Gastroesophageal sphincter (tissue), 4 donors: ENCODE measurements at regions not wholly inside any gene's neighbourhood (a gene's known extent, or its start where the extent isn't known, plus 50 kb on each side); places are given as distances from the start of the nearest gene placed in this dataset.

ENCODE experiments used
- ATAC-seq: fragments of 150-250 bp; one replicate; pipeline ENCODE4 v1.9.1; 2016; ENCODE audit warnings: mild to moderate bottlenecking, moderate library complexity
- H3K27ac ChIP-seq, 4 donors: fragments of 200-600 bp; sonication (generic) in 3 of 4; 1 replicate in 3 of 4; 2 replicates in 1 of 4; pipeline ENCODE4 v1.5.1; 2016 to 2019
- H3K27me3 ChIP-seq: fragments of 200-600 bp; sonication (generic); one replicate; pipeline ENCODE4 v1.5.1; 2019
- H3K36me3 ChIP-seq, 2 donors: fragments of 200-600 bp; sonication (generic); one replicate each; pipeline ENCODE4 v1.5.1; 2019; ENCODE audit warnings: control low read depth in 1 of 2
- H3K4me1 ChIP-seq, 3 donors: fragments of 200-600 bp; sonication (generic); 1 replicate in 2 of 3; 2 replicates in 1 of 3; pipeline ENCODE4 v1.5.1; 2016 to 2019; ENCODE audit warnings: control low read depth in 2 of 3
- H3K4me3 ChIP-seq, 2 donors: fragments of 200-600 bp; sonication (generic); one replicate each; pipeline ENCODE4 v1.5.1; 2019; ENCODE audit warnings: mild to moderate bottlenecking in 1 of 2, moderate library complexity in 1 of 2
- H3K9me3 ChIP-seq, 3 donors: fragments of 200-600 bp; sonication (generic); one replicate each; pipeline ENCODE4 v1.5.1; 2017 to 2019; ENCODE audit warnings: control low read depth in 2 of 3
- CTCF ChIP-seq, 4 experiments: fragments of 200-600 bp in 2 of 4; fragments of 450-650 bp in 2 of 4; sonication (generic) in 1 of 4; IDR thresholded peaks; one replicate each; pipeline ENCODE4 v1.5.1; 2017 to 2019; ENCODE audit warnings: antibody characterized with exemption in 4 of 4, mild to moderate bottlenecking in 2 of 4, moderate library complexity in 2 of 4
- EP300 ChIP-seq: sonication (generic); formaldehyde crosslinking; IDR thresholded peaks from one replicate; pipeline ENCODE4 v1.6.1; 2017; ENCODE audit warnings: antibody characterized with exemption, mild to moderate bottlenecking
- POLR2A ChIP-seq, 2 donors: fragments of 450-650 bp; IDR thresholded peaks; one replicate each; pipeline ENCODE4 v1.6.1; 2017; ENCODE audit warnings: antibody characterized with exemption in 2 of 2, mild to moderate bottlenecking in 2 of 2, moderate library complexity in 1 of 2
- POLR2AphosphoS5 ChIP-seq: sonication (generic); formaldehyde crosslinking; IDR thresholded peaks from one replicate; pipeline ENCODE4 v1.6.1; 2017; ENCODE audit warnings: antibody characterized with exemption
- WGBS, 2 donors: methylation state at CpG; one replicate each; pipeline ENCODE4 v1.1.5; 2018; ENCODE audit warnings: low coverage in 1 of 2; 5-methylcytosine and 5-hydroxymethylcytosine counted together

- WGBS, 2 donors = 17 to 31% methylated on average over 6 to 8 of the region's 8 CpGs
- no peaks in the 10 kb centered on the region for H3K27me3 ChIP-seq
- ATAC-seq = no peak
- H3K4me1 ChIP-seq = peaks cover 0 to 27% (median 12%) of the 10 kb centered on the region in 3 donors
- TF ChIP-seq EP300 = no peak
- no peak for TF ChIP-seq CTCF (IDR thresholded peaks at IDR 0.05)
- no peak for TF ChIP-seq POLR2A (IDR thresholded peaks at IDR 0.05)
- no peak for TF ChIP-seq POLR2AphosphoS5
- no peaks in the 10 kb centered on the region for H3K9me3 ChIP-seq
- H3K4me3 ChIP-seq = no peak overlapping the region
- H3K27ac ChIP-seq = peak overlapping the region; percentile 24 to 78 (median 74)
- H3K36me3 ChIP-seq = no peaks in the 10 kb centered on the region
These were observed 98.7 kb upstream of the NFIA start for GRCh38 chr1:60983701-60984061.

DNA sequence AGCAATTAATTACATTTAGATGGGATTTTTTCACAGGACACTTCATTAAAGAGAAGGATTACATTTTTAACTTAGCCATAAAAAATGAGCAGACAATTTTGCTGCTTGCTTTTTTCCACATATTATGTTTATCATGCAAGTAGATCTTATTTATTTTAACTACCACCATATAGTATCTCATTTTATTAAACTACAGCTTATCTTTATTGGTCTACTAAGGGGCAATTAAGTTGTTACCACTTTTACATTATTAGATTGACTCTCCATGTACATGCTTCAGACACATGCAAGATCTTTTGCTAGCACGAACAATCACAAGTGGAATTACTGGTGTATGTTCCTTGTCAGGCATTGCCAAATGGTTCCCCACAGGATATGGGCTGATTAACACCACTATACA is 99.8 kb upstream of the NFIA start:
- no peak for ATAC-seq
- no peak for TF ChIP-seq EP300
- TF ChIP-seq POLR2A (IDR thresholded peaks at IDR 0.05) = no peak
- Histone ChIP-seq H3K9me3 (no peaks in the 10 kb centered on the region), H3K27ac (peak overlapping the region in 3 of 4 donors; percentile 73 to 78 (median 75)), H3K4me3 (no peak overlapping the region), H3K27me3 (no peaks in the 10 kb centered on the region), H3K4me1 (peaks cover 0 to 27% (median 12%) of the 10 kb centered on the region in 3 donors), H3K36me3 (no peaks in the 10 kb centered on the region)
- WGBS, 2 donors = 57 to 88% methylated on average over 1 of the region's 1 CpG

- Histone ChIP-seq H3K4me1 (peaks cover 0 to 27% (median 12%) of the 10 kb centered on the region in 3 donors), H3K27ac (no peak overlapping the region), H3K27me3 (no peaks in the 10 kb centered on the region), H3K4me3 (no peak overlapping the region), H3K36me3 (no peaks in the 10 kb centered on the region), H3K9me3 (no peaks in the 10 kb centered on the region)
- 100% methylated on average over 1 of the region's 1 CpG for WGBS, 2 donors
- no peak for ATAC-seq
- TF ChIP-seq CTCF (IDR thresholded peaks at IDR 0.05) (no peak), POLR2AphosphoS5 (no peak), POLR2A (IDR thresholded peaks at IDR 0.05) (no peak), EP300 (no peak)
These were observed 101.0 kb upstream of the NFIA start for GRCh38 chr1:60981357-60981756.

DNA sequence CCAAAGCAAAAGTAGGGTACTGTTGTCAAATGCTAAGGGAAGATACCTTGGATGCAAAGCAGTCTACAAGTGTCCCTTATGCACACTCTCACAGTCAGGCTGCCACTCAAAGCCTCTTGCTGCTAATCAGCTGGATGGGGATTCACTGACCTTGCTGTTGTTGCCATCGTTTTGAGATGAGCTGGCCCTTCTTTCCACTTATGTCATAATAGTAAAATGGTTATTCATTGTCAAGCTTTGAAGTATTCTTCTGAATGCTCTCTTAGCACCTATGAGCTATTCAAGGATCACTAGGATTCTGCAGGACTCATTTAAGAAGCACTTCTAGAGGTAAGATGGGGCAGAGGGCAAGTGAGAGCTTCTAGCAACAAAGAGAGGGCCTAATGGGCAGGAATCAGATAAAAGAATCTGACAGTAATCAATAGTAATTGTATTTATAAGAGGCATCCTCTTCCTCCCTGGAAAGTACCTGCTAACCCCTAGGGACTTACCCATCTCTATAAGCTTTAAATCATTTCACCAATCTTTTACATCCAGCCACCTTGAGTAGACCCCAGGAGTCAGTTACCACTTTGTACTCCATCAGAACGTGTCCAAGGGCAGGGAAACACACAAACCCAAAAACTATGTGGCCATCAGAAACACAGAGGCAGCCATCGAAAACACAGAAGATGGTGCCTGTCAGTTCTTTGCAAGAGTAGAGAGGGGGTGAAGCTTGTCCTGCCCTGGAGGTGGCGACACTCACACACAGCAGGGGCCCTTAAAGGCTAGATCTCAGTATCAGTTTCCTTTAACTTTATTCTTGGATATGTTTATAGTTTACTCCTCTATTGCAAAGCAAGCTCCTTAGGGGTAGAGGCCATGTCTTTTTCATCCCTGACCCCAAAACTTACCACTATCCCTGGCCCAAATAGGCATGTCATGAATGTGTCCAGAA is 103.7 kb upstream of the NFIA start:
- WGBS, 2 donors = 73 to 86% methylated on average over 2 to 4 of the region's 4 CpGs
- no peak for ATAC-seq
- Histone ChIP-seq H3K27me3 (no peaks in the 10 kb centered on the region), H3K4me3 (no peak overlapping the region), H3K4me1 (peaks cover 0 to 25% (median 10%) of the 10 kb centered on the region in 3 donors), H3K9me3 (no peaks in the 10 kb centered on the region), H3K36me3 (no peaks in the 10 kb centered on the region), H3K27ac (no peak overlapping the region)
- TF ChIP-seq POLR2A (IDR thresholded peaks at IDR 0.05) (no peak), POLR2AphosphoS5 (no peak), CTCF (IDR thresholded peaks at IDR 0.05) (peak; percentile 9 to 53 (median 22)), EP300 (no peak)

DNA sequence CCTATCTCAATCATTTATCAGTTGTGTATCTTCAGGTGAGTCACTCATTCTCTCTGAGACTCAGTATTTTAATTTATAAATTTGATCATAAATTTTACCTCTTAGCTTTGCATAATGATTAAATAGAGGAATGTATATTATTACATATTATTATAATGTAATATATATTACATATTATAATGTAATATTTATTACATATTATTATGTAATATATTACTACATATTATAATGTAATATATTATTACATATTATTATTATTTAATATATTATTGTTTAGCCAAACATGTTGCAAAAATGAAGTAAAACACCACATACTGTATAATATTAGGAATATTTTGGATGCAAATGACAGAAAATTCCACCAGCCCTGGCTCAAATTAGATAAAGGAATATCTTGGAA is 104.7 kb upstream of the NFIA start:
- no peak for ATAC-seq
- H3K27ac ChIP-seq = no peak overlapping the region
- TF ChIP-seq POLR2AphosphoS5 (no peak), POLR2A (IDR thresholded peaks at IDR 0.05) (no peak), EP300 (no peak), CTCF (IDR thresholded peaks at IDR 0.05) (no peak)

More for the DNA sequence above, 104.7 kb upstream of the NFIA start:
- Histone ChIP-seq H3K4me1 (peaks cover 0 to 15% (median under 1%) of the 10 kb centered on the region in 3 donors), H3K36me3 (no peaks in the 10 kb centered on the region), H3K9me3 (no peaks in the 10 kb centered on the region), H3K27me3 (no peaks in the 10 kb centered on the region), H3K4me3 (no peak overlapping the region)
